ENCODE measurements at regions not wholly inside any gene's neighbourhood (a gene's known extent, or its start where the extent isn't known, plus 50 kb on each side); places are given as distances from the start of the nearest gene placed in this dataset.
"Not testable (repeated sequence)": the region's sequence is repeated elsewhere in the genome, so short reads cannot be mapped to it uniquely, and the experiment has no call there.

- DNase-seq = no peak
Observed at GRCh38 chr11:70595452-70595851, 197.1 kb downstream of the CTTN start.

- no peak for DNase-seq
Observed at GRCh38 chr11:70596091-70596490, 197.8 kb downstream of the CTTN start.

- DNase-seq = no peak
Observed at GRCh38 chr11:70597006-70597555, 198.8 kb downstream of the CTTN start.

GRCh38 chr11:70597751-70598625 lies 199.7 kb downstream of the CTTN start:
- DNase-seq = no peak

- DNase-seq = not testable (repeated sequence)
Observed at GRCh38 chr11:70600911-70601415, 202.6 kb downstream of the CTTN start.

- no peak for DNase-seq
Observed at GRCh38 chr11:70601861-70602538, 203.7 kb downstream of the CTTN start.

GRCh38 chr11:70603114-70603755 lies 204.9 kb downstream of the CTTN start:
- DNase-seq = no peak

- DNase-seq = no peak
Observed at GRCh38 chr11:70603756-70604211, 205.5 kb downstream of the CTTN start.

- no peak for DNase-seq
Observed at GRCh38 chr11:70604221-70604620, 205.9 kb downstream of the CTTN start.

GRCh38 chr11:70604630-70605467 lies 206.5 kb downstream of the CTTN start:
- DNase-seq = no peak

GRCh38 chr11:70605468-70605815 lies 207.1 kb downstream of the CTTN start:
- no peak for DNase-seq

GRCh38 chr11:70605846-70606245 lies 207.5 kb downstream of the CTTN start:
- DNase-seq = no peak

GRCh38 chr11:70606248-70606950 lies 208.1 kb downstream of the CTTN start:
- no peak for DNase-seq

- DNase-seq = no peak
Observed at GRCh38 chr11:70606951-70607330, 208.6 kb downstream of the CTTN start.

GRCh38 chr11:70607561-70607960 lies 209.2 kb downstream of the CTTN start:
- no peak for DNase-seq

- peak; percentile 10 for DNase-seq
Observed at GRCh38 chr11:70608568-70609470, 210.5 kb downstream of the CTTN start.

GRCh38 chr11:70610566-70611565 lies 212.5 kb downstream of the CTTN start:
- no peak for DNase-seq

GRCh38 chr11:70611821-70612220 lies 213.5 kb downstream of the CTTN start:
- no peak for DNase-seq

- no peak for DNase-seq
Observed at GRCh38 chr11:70612459-70613141, 214.3 kb downstream of the CTTN start.

Measured in NCI-H82 (cell line).